ENCODE measurements at regions not wholly inside any gene's neighbourhood (a gene's known extent, or its start where the extent isn't known, plus 50 kb on each side); places are given as distances from the start of the nearest gene placed in this dataset.
A peak's percentile ranks its signal among the peaks of the same experiment; 100 is the strongest.
"Not testable (repeated sequence)": the region's sequence is repeated elsewhere in the genome, so short reads cannot be mapped to it uniquely, and the experiment has no call there.

DNA sequence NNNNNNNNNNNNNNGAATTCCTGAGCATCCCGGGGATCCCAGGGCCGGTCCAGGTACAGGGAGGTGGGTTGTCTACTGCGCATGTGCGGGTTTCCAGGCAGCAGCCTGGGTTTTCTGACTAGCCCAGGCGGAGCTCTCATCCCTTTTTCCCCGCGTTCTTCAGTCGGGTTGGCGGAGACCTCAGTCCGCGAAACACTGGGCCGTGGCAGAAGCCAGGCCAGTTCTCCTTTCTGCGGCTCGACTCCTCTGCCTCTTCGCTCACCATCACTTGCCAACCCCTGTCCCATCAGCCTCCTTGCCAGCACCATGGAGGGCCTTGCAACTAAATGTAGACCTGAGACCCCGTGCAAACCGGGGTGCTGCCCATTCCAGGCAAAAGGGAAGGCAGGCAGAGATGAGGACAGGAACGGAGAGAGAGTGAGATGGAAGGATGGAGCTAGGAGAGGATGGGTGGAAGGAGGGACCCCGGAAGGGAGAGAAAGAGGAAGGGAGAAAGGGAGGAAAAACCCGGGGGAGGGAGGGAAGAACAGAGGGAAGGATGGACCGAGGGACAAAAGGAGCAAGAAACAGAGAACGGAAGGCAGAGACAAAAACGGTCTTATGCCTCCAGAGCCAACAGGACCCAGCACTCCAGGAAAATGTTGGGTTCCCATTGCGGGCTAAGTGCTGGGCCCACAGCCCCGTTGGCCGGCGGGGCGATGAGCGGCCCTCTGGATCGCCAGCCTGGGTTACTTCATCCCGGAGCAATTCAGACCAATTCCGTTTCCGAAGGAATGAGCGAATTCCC is 445.4 kb upstream of the DEFB115 start:
- TF ChIP-seq, protein P1, sequence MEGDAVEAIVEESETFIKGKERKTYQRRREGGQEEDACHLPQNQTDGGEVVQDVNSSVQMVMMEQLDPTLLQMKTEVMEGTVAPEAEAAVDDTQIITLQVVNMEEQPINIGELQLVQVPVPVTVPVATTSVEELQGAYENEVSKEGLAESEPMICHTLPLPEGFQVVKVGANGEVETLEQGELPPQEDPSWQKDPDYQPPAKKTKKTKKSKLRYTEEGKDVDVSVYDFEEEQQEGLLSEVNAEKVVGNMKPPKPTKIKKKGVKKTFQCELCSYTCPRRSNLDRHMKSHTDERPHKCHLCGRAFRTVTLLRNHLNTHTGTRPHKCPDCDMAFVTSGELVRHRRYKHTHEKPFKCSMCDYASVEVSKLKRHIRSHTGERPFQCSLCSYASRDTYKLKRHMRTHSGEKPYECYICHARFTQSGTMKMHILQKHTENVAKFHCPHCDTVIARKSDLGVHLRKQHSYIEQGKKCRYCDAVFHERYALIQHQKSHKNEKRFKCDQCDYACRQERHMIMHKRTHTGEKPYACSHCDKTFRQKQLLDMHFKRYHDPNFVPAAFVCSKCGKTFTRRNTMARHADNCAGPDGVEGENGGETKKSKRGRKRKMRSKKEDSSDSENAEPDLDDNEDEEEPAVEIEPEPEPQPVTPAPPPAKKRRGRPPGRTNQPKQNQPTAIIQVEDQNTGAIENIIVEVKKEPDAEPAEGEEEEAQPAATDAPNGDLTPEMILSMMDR (conservative IDR thresholded peaks at IDR 0.05; ENCODE audit: low read depth, low read length) = no peak
- peak; percentile 3 for DNase-seq (ENCODE audit: low read depth)
- no peak overlapping the region for H3K4me3 ChIP-seq (ENCODE audit: low read length)

DNA sequence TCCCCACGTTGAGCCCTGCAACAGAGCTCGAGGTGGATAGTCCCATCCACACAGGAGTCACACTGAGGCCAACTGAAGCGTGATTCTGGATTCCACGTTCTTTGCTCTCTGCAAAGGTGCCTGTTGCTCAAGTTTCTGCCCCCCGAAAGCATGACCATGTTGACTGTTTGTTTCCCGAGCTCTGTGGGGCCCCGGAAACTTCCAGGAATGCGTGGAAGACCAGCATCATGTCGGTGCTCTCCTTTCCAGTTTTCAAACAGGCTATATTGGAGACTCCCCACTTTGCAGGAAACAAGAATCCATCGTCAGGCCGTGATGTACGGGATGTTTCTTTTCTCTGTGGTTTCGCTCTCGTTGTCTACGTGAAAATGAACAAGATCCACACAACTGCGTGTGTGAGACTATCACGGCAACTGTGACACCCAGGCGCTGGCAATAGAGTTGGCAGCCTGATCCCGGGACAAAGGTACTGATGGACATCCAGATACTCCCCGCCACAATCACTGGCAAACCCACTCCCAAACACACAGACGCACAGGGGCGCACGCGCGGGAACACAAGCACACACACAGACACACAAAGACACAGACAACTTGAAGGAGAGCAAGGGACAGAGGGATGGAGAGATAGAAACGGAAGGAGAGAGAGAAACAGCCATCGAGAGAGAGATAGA is 444.6 kb upstream of the DEFB115 start:
- TF ChIP-seq, protein P1 (conservative IDR thresholded peaks at IDR 0.05; ENCODE audit: low read depth, low read length) = no peak
- no peak overlapping the region for H3K4me3 ChIP-seq (ENCODE audit: low read length)
- DNase-seq (ENCODE audit: low read depth) = no peak

DNA sequence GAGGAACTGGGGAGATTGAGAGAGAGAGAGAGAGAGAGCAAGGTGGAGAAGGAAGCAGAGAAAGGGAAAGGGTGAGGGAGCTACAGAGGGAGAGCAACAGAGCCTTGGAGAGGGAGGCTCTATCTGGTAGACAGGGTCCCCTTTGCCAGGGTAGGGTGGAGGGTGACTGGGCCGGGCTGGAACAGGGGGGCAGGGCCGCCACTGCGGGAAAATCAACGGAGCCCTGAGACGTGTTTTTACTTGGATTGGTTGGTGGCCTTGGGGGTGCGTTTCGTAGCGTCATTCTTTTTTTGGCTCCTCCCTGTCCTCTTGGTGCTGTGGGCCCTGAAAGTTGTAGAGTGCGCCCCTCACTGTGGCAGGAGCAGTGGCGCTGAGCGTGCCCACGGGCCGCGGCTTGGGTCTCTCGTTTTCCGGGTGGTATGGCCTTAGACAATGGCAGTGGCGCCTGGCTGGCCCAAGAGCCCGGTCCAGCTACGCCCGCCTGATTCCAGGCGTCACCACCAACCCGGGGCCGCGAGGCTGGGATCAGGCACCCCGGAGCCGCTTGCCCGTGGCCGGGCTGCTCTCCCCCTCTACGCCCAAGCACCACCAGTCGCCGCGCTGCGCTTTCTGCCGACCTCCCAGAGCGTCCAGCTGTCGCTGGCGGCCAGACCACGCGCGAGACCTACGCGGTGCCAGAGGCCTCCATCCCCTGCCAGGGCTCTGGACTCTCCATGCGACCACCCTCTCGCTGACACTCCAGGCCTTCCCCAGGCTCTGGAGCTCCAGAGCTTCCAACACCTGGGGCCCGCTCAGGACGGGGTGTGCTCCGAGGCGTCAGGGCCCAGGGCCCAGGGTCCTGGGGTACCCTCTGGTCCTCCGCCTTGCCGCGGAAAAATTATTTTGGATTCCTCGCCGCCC is 443.8 kb upstream of the DEFB115 start:
- H3K4me3 ChIP-seq (ENCODE audit: low read length); DNase-seq (ENCODE audit: low read depth): not testable (repeated sequence)

DNA sequence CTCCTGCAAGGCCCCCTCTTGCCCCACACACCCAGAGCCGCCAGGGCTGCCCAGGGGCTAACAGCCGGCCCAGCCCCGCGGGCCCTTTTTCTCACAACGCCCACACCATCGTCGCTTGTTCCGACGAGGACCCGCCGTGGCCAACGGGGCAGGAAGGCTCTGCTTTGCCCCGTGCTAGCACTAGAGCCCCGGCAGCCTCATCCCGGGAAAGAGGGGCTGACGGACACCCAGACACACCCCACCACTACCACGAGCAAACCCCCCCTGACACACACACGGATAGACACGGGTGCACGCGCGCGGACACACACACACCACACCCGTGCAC is 443.2 kb upstream of the DEFB115 start:
- not testable (repeated sequence) for DNase-seq (ENCODE audit: low read depth); H3K4me3 ChIP-seq (ENCODE audit: low read length)

DNA sequence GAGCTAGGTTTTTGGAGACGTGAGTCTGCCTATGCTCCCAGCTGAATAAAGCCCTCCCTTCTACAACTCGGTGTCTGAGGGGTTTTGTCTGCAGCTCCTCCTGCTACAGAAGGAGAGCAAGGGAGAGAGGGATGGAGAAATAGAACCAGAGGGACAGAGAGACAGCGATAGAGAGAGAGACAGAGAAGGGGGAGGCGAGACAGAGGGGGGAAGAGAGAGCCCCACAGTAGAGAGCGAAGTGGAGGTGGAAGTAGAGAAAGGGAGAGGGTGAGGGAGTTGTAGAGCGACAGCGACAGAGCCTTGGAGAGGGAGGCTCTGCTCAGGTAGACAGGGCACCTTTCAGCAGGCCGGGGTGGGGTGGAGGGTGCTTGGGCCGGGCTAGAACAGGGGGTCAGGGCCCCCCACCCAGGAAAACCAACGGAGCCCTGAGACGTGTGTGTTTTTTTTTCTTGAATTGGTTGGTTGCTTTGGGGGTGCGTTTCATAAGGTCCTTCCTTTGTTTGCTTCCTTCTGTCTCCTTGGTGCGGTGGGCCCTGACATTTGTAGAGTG is 442.4 kb upstream of the DEFB115 start:
- not testable (repeated sequence) for H3K4me3 ChIP-seq (ENCODE audit: low read length); DNase-seq (ENCODE audit: low read depth)

DNA sequence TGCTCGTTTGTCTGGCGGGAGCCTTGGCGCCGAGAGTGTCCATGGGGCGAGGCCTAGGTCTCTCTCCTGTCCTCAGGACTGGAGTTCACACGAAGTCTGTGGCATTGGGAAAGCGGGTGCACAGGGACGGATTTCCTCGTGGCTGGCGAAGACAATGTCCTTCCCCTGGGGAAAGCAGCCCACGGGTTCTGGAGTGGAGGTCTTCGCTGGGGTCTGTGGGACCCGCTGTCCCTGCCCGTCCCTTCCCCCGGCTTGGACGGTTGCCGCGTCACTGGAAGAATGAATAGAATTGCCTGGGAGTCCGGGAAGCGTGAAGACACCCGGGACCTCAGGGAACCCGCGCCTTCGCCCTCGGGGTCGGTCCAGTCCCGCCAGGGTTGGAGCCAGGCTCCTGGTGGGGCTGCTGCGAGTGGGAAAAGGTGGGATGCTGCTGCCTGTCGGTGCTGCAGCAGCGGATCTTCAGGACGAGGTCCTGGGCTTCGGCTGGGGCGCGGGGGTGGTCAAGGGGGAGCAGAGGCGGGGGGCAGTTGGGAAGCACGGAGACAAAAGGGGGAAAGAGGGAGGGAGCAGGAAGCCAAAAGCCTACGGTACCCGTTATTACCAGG is 441.8 kb upstream of the DEFB115 start:
- DNase-seq (ENCODE audit: low read depth) = no peak
- TF ChIP-seq, protein P1 (conservative IDR thresholded peaks at IDR 0.05; ENCODE audit: low read depth, low read length) = no peak
- H3K4me3 ChIP-seq (ENCODE audit: low read length) = no peak overlapping the region

DNA sequence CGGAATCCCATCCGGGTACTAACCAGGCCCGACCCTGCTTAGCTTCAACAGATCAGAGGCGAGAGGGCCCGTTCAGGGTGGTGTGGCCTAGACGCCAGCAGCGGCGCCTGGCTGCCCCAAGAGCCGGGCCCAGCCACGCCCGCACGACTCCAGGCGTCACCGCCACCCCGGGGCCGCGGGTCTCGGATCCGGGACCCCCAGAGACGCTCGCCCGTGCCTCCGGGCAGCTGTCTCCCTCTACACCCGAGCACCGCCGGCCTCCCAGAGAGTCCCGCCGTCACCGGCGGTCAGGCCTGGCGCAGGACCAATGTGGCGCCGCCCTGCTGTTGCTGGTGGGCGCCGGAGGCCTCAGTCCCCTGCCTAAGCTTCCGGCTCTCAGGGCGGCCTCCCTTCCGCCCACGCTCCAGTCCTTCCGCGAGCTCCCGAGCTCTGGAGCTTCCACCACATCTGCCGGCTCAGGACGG is 441.2 kb upstream of the DEFB115 start:
- no peak for DNase-seq (ENCODE audit: low read depth)

DNA sequence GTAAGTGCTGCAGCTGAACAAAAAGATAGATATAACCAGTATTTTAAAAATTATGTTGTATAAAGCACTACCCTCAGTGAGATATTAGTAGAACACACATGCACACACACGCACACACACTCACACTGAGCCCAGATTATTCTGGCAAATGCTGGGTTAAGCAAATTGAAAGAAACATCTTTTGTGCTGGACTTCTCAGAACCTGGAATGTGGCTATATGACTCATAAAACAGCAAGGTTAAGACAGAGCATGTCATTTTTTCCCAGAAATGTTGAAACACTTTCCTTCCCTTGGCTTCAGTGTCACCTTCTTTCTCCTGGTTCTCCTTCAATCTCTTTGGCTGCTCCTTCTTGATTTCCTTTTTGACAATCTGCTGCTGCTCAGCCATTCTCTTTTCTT is 435.8 kb upstream of the DEFB115 start:
- not testable (repeated sequence) for DNase-seq (ENCODE audit: low read depth)

More for the DNA sequence above, 441.2 kb upstream of the DEFB115 start:
- TF ChIP-seq, protein P1 (conservative IDR thresholded peaks at IDR 0.05; ENCODE audit: low read depth, low read length) = no peak
- no peak overlapping the region for H3K4me3 ChIP-seq (ENCODE audit: low read length)

DNA sequence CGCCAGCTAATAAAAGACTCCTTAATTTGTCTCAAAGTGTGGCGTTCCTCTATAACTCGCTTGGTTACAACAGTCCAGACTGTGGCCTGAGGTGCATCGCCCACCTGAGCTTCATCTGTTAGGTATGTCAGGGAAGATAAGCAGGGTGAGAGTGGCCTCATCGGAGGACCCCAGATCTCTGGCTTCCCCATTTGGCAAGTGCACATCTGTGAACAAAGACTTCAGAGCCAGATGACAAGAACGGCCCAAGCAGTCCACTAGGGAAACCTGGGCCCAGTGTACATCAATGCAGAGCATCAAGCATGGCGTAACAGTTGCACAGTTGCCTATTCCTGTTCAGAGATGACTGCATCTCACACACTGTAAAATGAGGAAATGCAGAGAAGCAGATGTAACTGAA is 432.8 kb upstream of the DEFB115 start:
- H3K4me3 ChIP-seq (ENCODE audit: low read length); DNase-seq (ENCODE audit: low read depth): not testable (repeated sequence)

More for the DNA sequence above, 435.8 kb upstream of the DEFB115 start:
- H3K4me3 ChIP-seq (ENCODE audit: low read length) = not testable (repeated sequence)

DNA sequence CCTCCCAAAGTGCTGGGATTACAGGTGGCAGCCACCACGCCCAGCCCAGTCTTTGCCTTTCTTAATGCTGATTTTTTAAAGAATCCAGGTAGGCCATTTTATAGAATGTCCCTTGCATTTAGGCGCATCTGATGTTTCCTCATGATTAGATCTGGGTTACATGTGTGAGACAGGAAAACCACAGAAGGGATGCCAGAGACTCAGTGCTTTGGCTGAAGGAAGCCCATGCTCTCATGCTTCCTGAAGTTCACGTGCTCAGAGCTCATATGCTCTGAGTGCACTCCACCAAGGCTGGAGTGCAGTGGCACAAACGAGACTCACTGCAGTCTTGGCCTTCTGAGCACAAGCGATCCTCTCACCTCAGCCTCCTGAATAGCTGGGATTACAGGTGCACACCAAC is 411.5 kb upstream of the DEFB115 start:
- H3K4me3 ChIP-seq (ENCODE audit: low read length); DNase-seq (ENCODE audit: low read depth): not testable (repeated sequence)

DNA sequence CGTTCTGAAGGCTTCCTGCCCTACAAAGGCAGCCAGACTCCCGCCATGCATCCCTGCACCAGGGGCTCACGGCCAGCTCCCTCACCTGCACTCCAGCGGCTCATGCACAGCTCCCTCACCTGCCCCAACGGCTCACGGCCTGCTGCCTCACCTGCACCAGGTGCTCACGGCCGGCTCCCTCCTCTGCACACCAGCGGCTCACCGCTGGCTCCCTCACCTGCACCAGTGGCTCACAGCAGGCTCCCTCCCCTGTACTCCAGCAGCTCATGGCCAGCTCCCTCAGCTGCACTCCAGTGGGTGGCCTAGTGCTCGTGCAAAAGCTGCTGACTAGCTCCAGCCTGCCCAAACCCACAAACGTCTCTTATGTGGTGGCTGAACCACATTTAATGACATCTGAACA is 389.2 kb upstream of the DEFB115 start:
- DNase-seq (ENCODE audit: low read depth); H3K4me3 ChIP-seq (ENCODE audit: low read length): not testable (repeated sequence)

DNA sequence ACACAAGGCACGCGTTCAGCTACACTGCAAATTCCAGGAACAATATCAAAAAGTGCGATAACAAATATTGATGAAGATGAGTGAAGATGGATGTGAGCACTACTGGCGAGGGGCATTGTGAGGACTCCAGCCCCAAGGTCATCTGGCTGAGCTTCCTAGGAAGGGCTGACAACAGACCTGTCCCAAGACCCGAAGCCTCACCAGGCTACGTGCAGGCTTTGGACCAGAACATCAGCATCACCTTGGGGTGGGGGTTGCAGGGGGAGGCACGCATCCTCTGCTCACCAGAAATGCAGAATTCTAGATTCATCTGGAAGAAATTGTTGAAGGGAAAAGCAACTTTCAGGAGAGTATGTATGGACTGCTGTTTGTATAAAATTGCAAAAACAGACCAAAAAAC is 386.3 kb upstream of the DEFB115 start:
- DNase-seq (ENCODE audit: low read depth); H3K4me3 ChIP-seq (ENCODE audit: low read length): not testable (repeated sequence)

DNA sequence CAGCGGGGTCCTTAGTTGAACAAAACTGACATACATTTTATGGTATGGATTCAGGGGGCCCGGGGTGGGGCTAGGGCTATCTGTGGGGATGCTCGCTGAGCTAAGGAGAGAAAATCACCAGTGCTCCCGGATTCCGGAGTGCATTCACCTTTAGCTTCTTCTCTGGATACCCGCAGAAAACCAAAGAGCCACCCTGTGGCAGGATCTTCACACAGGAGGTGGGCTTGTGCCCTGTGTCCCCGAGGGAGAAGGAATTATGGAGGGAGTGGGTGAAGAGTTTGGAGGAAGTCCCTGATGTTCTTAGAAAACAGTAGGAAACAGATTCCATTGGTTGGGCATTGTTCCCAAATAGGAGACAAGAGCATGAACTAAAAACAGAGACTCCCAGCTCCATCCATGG is 385.2 kb upstream of the DEFB115 start:
- H3K4me3 ChIP-seq (ENCODE audit: low read length); DNase-seq (ENCODE audit: low read depth): not testable (repeated sequence)
